ENCODE measurements at regions not wholly inside any gene's neighbourhood (a gene's known extent, or its start where the extent isn't known, plus 50 kb on each side); places are given as distances from the start of the nearest gene placed in this dataset.

DNA sequence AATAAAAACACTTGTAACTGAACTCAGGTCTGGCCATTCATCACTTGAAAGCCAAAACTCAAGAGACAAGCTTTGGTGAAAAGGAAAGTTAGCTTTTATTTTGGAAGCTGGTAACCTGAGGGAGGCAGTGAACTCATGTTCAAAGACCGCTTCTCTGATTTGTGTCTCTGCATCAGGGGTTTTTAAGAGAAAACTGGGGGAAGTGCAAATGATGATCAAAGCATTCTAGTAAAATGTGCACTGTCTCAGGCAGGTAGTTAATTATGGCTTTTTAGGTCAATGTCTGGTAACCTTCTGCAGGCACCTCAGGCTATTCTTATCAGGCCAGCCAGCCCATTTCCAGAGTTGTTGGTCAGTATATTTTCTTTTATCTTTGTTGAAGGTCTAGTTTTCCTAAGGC, 162.2 kb downstream of the SYT10 start:
- Histone ChIP-seq H3K4me2 (no peak overlapping the region), H3K4me1 (no peaks in the 10 kb centered on the region; a peak in 1 of 20 replicates), H4K20me1 (no peaks in the 10 kb centered on the region), H3K36me3 (no peaks in the 10 kb centered on the region), H3K9me3 (replicated peaks in 1 of 11) (peaks cover 23 to 44% (median 30%) of the 10 kb centered on the region in 11 experiments), H3K9ac (no peak overlapping the region), H3K4me3 (no peak overlapping the region), H3K27ac (no peak overlapping the region), H3K27me3 (no peaks in the 10 kb centered on the region)
- TF ChIP-seq Cebpa-rat (IDR thresholded peaks at IDR 0.05) = no peak

DNA sequence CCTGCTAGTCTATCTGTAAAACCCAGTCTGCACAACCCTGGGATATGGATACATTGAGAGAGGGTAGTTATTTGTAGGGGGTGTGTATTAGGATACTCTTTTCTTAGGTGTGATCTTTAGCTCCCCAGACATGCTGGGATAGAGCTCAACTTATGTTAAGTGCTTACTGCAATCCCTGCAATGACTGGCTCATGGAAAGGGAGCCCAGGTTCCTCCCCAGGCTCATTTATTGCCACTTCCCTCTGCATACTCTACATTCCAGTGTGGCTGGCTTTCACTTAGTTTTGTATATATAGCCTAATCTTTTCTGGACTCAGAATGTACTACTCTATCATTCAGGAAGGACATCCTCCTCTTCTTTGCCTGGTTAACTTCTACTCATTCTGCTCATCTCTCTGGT, 172.0 kb downstream of the SYT10 start:
- H3K9ac ChIP-seq = no peak overlapping the region

DNA sequence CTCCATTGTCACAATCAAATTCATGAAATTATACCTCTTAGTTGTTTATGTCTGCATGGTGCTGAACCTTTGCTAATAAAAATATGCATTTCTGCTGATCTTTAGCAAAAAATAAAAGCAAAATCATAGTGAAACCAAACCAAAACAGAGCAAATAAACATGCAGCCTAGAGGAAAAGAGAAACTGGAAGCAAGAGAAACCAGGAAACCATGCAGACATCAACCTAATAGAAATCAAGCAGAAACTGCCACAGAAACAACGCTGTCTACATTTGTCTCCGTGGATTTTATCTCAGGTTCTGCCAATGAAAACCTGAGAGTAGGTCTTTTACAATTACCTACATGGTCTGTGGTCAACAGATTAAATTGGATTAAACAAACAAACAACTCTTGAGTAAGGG, 173.7 kb downstream of the SYT10 start:
- no peaks in the 10 kb centered on the region for H3K36me3 ChIP-seq
- H3K4me2 ChIP-seq = peak overlapping the region in 2 of 11 experiments; percentile 28 to 31; a peak in 4 of 22 replicates
- peak overlapping the region in 2 of 11 experiments; percentile 22 to 27; a peak in 1 of 22 replicates for H3K9ac ChIP-seq
- H4K20me1 ChIP-seq = no peaks in the 10 kb centered on the region
- no peak for TF ChIP-seq Cebpa-rat (IDR thresholded peaks at IDR 0.05)
- H3K9me3 ChIP-seq (replicated peaks in 1 of 11) = 0 out of 22 replicates have a peak, but pooled peaks cover 0 to 5% (median 0%) of the 10 kb centered on the region in 11 experiments
- no peaks in the 10 kb centered on the region for H3K27me3 ChIP-seq
- no peak overlapping the region for H3K4me3 ChIP-seq
- peak overlapping the region in 2 of 11 experiments; percentile 19 to 58; a peak in 3 of 22 replicates for H3K27ac ChIP-seq
- peaks cover 0 to 9% (median 0%) of the 10 kb centered on the region in 10 experiments; a peak in 1 of 20 replicates for H3K4me1 ChIP-seq

More for the DNA sequence above, 172.0 kb downstream of the SYT10 start:
- no peak overlapping the region for H3K4me3 ChIP-seq
- no peaks in the 10 kb centered on the region for H3K9me3 ChIP-seq (replicated peaks in 1 of 11)
- H3K27ac ChIP-seq = no peak overlapping the region
- TF ChIP-seq Cebpa-rat (IDR thresholded peaks at IDR 0.05) = no peak
- H4K20me1 ChIP-seq = no peaks in the 10 kb centered on the region
- H3K27me3 ChIP-seq = no peaks in the 10 kb centered on the region
- peaks cover 0 to 9% (median 0%) of the 10 kb centered on the region in 10 experiments; a peak in 1 of 20 replicates for H3K4me1 ChIP-seq
- H3K4me2 ChIP-seq = no peak overlapping the region
- H3K36me3 ChIP-seq = no peaks in the 10 kb centered on the region

DNA sequence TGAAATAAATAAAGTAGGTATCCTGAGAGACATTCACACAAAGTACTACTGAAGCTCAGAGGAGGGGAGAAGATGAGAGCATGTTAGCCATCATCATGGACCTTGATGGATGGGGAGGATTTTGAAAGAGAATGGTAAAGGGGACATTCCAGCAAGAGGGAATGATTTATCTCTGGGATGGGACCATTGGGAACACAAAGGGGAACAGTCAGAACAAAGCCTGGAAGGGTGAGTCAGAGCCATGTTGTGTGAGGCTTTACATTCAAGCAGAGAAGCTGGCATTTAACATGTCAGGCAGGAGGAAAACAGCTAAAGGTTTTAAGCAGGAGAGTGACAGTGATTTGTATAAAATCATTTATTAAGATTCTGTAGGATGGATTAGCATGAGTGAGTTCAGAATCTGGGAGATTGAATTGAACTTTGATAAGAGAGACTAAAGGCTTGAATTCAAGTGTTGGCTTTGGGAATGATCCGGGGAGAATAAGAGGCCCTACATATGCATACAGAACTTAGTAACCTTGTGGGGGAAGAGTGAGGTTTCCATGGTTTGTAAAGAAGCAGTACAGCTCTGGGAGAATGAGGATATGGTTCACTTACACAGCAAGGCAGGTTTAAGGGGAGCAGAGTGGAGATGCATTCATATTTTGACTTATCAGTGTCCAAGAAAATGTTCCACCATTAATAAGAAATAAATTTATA, 174.4 kb downstream of the SYT10 start:
- no peak overlapping the region for H3K4me3 ChIP-seq
- H3K9me3 ChIP-seq (replicated peaks in 1 of 11) = peaks cover 0 to 12% (median 0%) of the 10 kb centered on the region in 11 experiments; a peak in 2 of 22 replicates
- H3K27me3 ChIP-seq = no peaks in the 10 kb centered on the region
- no peaks in the 10 kb centered on the region for H3K36me3 ChIP-seq
- TF ChIP-seq Cebpa-rat (IDR thresholded peaks at IDR 0.05) = no peak
- no peak overlapping the region for H3K9ac ChIP-seq
- peak overlapping the region in 2 of 11 experiments; percentile 28 to 31; a peak in 2 of 22 replicates for H3K4me2 ChIP-seq
- H3K4me1 ChIP-seq = peaks cover 0 to 9% (median 0%) of the 10 kb centered on the region in 10 experiments; a peak in 1 of 20 replicates
- H3K27ac ChIP-seq = peak overlapping the region in 1 of 11 experiments; percentile 19; a peak in 2 of 22 replicates
- no peaks in the 10 kb centered on the region for H4K20me1 ChIP-seq

DNA sequence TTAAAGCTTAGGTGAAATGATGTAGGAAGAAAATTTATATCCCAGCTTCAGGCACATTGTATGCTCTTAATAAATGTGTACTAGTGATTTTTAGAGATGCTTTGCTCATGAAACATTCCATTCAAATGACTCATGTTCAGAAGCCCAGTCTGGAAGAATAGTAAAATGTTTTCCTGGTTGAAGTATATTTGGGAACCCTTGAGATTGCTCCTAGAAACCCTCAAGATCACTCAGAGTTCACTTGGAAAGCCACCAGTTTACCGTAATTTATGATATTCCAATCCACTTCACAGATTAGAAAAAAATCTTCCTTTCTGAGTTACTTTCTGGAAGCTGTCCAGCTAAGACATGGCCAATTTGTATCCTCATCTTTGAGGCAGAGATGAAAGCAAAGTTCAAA, 186.4 kb downstream of the SYT10 start:
- Histone ChIP-seq H3K9ac (no peak overlapping the region), H3K4me2 (no peak overlapping the region), H3K9me3 (replicated peaks in 1 of 11) (no peaks in the 10 kb centered on the region), H3K36me3 (no peaks in the 10 kb centered on the region), H3K4me3 (no peak overlapping the region), H4K20me1 (no peaks in the 10 kb centered on the region), H3K27me3 (no peaks in the 10 kb centered on the region), H3K27ac (no peak overlapping the region), H3K4me1 (no peaks in the 10 kb centered on the region)
- TF ChIP-seq Cebpa-rat (IDR thresholded peaks at IDR 0.05) = no peak

DNA sequence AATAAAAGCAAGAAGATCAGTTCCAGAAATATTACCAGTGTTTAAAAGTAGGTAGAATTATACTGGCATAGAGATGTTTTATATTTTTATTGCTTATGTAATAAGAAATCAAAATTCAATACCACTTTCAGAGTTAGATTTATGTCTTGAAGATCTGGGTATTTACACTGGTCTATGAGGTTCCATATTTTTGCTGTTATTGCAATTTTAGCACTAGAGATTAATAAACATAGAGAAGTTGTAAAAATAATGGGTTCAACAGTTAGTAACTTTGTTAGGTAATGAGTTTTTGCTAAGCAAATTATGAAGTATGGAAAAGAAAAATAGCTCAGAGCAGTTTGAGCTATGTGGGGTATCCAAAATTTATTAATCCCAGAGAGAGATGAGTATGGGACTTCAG, 188.1 kb downstream of the SYT10 start:
- H3K4me2 ChIP-seq = no peak overlapping the region
- H3K27me3 ChIP-seq = no peaks in the 10 kb centered on the region
- no peaks in the 10 kb centered on the region for H3K9me3 ChIP-seq (replicated peaks in 1 of 11)
- H3K4me1 ChIP-seq = no peaks in the 10 kb centered on the region
- H4K20me1 ChIP-seq = no peaks in the 10 kb centered on the region
- no peak for TF ChIP-seq Cebpa-rat (IDR thresholded peaks at IDR 0.05)
- no peak overlapping the region for H3K9ac ChIP-seq
- no peaks in the 10 kb centered on the region for H3K36me3 ChIP-seq
- H3K4me3 ChIP-seq = no peak overlapping the region
- no peak overlapping the region for H3K27ac ChIP-seq

DNA sequence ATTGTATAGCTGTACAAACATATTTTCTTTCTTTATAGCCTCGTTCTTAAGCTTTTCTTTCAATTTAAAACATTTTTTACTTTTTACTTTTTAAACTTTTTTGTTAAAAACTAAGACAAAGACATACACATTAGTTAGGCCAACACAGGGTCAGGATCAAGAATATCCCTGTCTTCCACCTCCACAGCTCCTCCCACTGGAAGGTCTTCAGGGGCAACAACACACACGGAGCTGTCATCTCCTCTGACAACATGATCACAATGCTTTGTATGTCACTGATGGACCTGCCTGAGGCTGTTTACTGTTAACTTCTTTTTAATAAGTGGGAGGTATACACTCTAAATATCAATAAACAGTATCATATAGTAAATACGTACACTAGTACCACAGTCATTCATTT, 191.3 kb downstream of the SYT10 start:
- no peaks in the 10 kb centered on the region for H3K9me3 ChIP-seq (replicated peaks in 1 of 11)
- no peaks in the 10 kb centered on the region for H3K36me3 ChIP-seq
- H3K4me3 ChIP-seq = no peak overlapping the region
- no peak overlapping the region for H3K27ac ChIP-seq
- no peak overlapping the region for H3K4me2 ChIP-seq
- H3K4me1 ChIP-seq = no peaks in the 10 kb centered on the region
- no peaks in the 10 kb centered on the region for H3K27me3 ChIP-seq
- no peak for TF ChIP-seq Cebpa-rat (IDR thresholded peaks at IDR 0.05)
- H4K20me1 ChIP-seq = no peaks in the 10 kb centered on the region
- H3K9ac ChIP-seq = no peak overlapping the region

DNA sequence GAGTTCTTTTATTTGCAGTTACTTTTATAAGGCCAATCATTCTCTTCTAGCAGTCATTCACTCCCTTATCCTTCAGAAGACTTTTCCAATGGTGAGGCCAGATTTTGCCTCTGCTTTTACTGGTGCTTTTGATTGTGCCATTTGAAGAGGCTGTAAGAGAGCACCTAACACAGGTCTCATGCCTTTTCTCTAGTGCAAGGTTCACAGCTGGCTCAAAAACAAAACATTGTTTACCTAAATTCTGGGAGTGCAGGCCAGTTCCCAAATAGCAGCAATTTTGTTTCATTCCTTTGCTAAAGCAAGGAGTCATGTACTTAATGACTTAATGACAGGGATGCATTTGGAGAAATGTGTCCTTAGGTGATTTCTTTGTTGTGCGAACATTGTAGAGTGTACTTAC, 192.0 kb downstream of the SYT10 start:
- H3K27ac ChIP-seq = no peak overlapping the region
- H3K27me3 ChIP-seq = no peaks in the 10 kb centered on the region
- no peak overlapping the region for H3K4me3 ChIP-seq
- no peak overlapping the region for H3K9ac ChIP-seq
- H3K9me3 ChIP-seq (replicated peaks in 1 of 11) = no peaks in the 10 kb centered on the region
- no peaks in the 10 kb centered on the region for H3K36me3 ChIP-seq
- TF ChIP-seq Cebpa-rat (IDR thresholded peaks at IDR 0.05) = no peak
- H3K4me2 ChIP-seq = no peak overlapping the region
- no peaks in the 10 kb centered on the region for H4K20me1 ChIP-seq
- H3K4me1 ChIP-seq = no peaks in the 10 kb centered on the region

DNA sequence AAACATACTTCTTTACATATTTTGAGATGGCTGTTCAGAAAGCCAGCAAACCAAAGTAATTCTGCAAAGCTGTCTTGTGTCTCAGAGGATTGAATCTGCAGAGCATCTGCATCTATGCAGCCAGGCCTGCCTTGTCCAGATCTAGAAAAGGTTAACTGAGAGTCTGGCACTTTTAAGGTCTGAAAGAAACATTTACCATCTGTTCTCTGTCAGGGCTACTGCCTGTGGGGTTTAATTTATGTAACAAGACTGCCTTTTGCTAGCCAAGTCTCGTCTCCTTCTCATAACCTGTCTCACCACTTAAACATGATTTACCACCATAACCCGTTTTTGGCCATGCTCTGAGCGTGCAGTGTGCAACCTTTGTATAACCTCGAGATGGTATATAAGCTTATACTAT, 194.2 kb downstream of the SYT10 start:
- Histone ChIP-seq H3K4me3 (no peak overlapping the region), H3K9me3 (replicated peaks in 1 of 11) (peaks cover 0 to 10% (median 7%) of the 10 kb centered on the region in 11 experiments; a peak in 9 of 22 replicates), H3K9ac (no peak overlapping the region), H4K20me1 (no peaks in the 10 kb centered on the region), H3K4me2 (no peak overlapping the region), H3K27ac (no peak overlapping the region), H3K36me3 (no peaks in the 10 kb centered on the region), H3K27me3 (no peaks in the 10 kb centered on the region), H3K4me1 (no peaks in the 10 kb centered on the region)
- TF ChIP-seq Cebpa-rat (IDR thresholded peaks at IDR 0.05) = no peak

DNA sequence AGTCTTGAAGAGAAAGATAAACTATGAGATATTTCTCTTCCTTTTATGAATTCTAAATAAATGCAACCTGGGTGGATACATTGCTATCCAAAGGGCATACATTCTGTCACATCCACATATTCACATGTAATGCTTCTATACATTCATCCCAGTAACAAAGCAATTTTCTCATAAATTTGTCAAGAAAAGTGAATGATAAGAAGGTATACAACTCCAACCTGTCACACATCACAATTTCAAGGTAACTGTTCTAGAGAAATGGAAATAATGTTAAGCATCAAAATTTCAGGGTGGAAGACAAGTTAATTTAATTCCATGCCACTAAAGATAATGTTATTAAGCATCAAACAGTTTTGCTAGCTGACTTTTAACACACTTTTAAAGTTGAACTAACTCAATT, 212.9 kb downstream of the SYT10 start:
- Histone ChIP-seq H3K4me1 (no peaks in the 10 kb centered on the region), H3K27ac (no peak overlapping the region), H4K20me1 (no peaks in the 10 kb centered on the region), H3K4me3 (no peak overlapping the region), H3K36me3 (no peaks in the 10 kb centered on the region), H3K9ac (no peak overlapping the region), H3K27me3 (no peaks in the 10 kb centered on the region), H3K4me2 (no peak overlapping the region), H3K9me3 (replicated peaks in 1 of 11) (no peaks in the 10 kb centered on the region)
- TF ChIP-seq Cebpa-rat (IDR thresholded peaks at IDR 0.05) = no peak
